ENCODE measurements at regions not wholly inside any gene's neighbourhood (a gene's known extent, or its start where the extent isn't known, plus 50 kb on each side); places are given as distances from the start of the nearest gene placed in this dataset.

- Mint-ChIP-seq H3K4me3 (no peak overlapping the region), H3K4me1 (ENCODE audit: low read depth) (no peaks in the 10 kb centered on the region), H3K36me3 (ENCODE audit: low read depth) (no peaks in the 10 kb centered on the region), H3K27me3 (ENCODE audit: insufficient read depth) (peaks cover 1% of the 10 kb centered on the region; the same call in 1 of the 2 replicates), H3K9me3 (no peaks in the 10 kb centered on the region), H3K27ac (no peak overlapping the region)
- no peak for DNase-seq
- no peak for TF ChIP-seq CTCF (IDR thresholded peaks at IDR 0.05)
These were observed 191.0 kb upstream of the PLEKHG7 start for GRCh38 chr12:92511786-92512185.

GRCh38 chr12:92509156-92509738, 193.5 kb upstream of the PLEKHG7 start:
- no peak for DNase-seq
- H3K36me3 Mint-ChIP-seq (ENCODE audit: low read depth) = no peaks in the 10 kb centered on the region
- no peaks in the 10 kb centered on the region; the same call in none of the 2 replicates for H3K27me3 Mint-ChIP-seq (ENCODE audit: insufficient read depth)
- no peak overlapping the region for H3K27ac Mint-ChIP-seq
- peaks cover 13% of the 10 kb centered on the region; the same call in 1 of the 2 replicates for H3K4me1 Mint-ChIP-seq (ENCODE audit: low read depth)
- TF ChIP-seq CTCF (IDR thresholded peaks at IDR 0.05) = no peak
- H3K4me3 Mint-ChIP-seq = no peak overlapping the region
- H3K9me3 Mint-ChIP-seq = no peaks in the 10 kb centered on the region

- DNase-seq = no peak
- no peaks in the 10 kb centered on the region for H3K9me3 Mint-ChIP-seq
- H3K4me1 Mint-ChIP-seq (ENCODE audit: low read depth) = peaks cover 20% of the 10 kb centered on the region; the same call in 1 of the 2 replicates
- no peak overlapping the region for H3K27ac Mint-ChIP-seq
- no peak overlapping the region for H3K4me3 Mint-ChIP-seq
- TF ChIP-seq CTCF (IDR thresholded peaks at IDR 0.05) = no peak
- no peaks in the 10 kb centered on the region for H3K36me3 Mint-ChIP-seq (ENCODE audit: low read depth)
- H3K27me3 Mint-ChIP-seq (ENCODE audit: insufficient read depth) = peaks cover 2% of the 10 kb centered on the region
These were observed 195.9 kb upstream of the PLEKHG7 start for GRCh38 chr12:92506891-92507290.

- H3K27me3 Mint-ChIP-seq (ENCODE audit: insufficient read depth) = peaks cover 2% of the 10 kb centered on the region
These were observed 196.3 kb upstream of the PLEKHG7 start for GRCh38 chr12:92506460-92506859.

GRCh38 chr12:92505254-92506231, 197.2 kb upstream of the PLEKHG7 start:
- DNase-seq = no peak
- Mint-ChIP-seq H3K4me3 (peak overlapping the region; percentile 64), H3K27ac (peak overlapping the region; percentile 0; the same call in 1 of the 2 replicates), H3K9me3 (no peaks in the 10 kb centered on the region), H3K4me1 (ENCODE audit: low read depth) (peaks cover 20% of the 10 kb centered on the region; the same call in 1 of the 2 replicates), H3K36me3 (ENCODE audit: low read depth) (no peaks in the 10 kb centered on the region), H3K27me3 (ENCODE audit: insufficient read depth) (peaks cover 2% of the 10 kb centered on the region)
- no peak for TF ChIP-seq CTCF (IDR thresholded peaks at IDR 0.05)

More at GRCh38 chr12:92506460-92506859, 196.3 kb upstream of the PLEKHG7 start:
- no peak overlapping the region for H3K27ac Mint-ChIP-seq
- H3K4me3 Mint-ChIP-seq = no peak overlapping the region
- DNase-seq = no peak
- no peaks in the 10 kb centered on the region for H3K9me3 Mint-ChIP-seq
- H3K36me3 Mint-ChIP-seq (ENCODE audit: low read depth) = no peaks in the 10 kb centered on the region
- peaks cover 20% of the 10 kb centered on the region; the same call in 1 of the 2 replicates for H3K4me1 Mint-ChIP-seq (ENCODE audit: low read depth)
- TF ChIP-seq CTCF (IDR thresholded peaks at IDR 0.05) = no peak

All from HFFc6 (cell line).